ENCODE measurements at regions not wholly inside any gene's neighbourhood (a gene's known extent, or its start where the extent isn't known, plus 50 kb on each side); places are given as distances from the start of the nearest gene placed in this dataset.

DNA sequence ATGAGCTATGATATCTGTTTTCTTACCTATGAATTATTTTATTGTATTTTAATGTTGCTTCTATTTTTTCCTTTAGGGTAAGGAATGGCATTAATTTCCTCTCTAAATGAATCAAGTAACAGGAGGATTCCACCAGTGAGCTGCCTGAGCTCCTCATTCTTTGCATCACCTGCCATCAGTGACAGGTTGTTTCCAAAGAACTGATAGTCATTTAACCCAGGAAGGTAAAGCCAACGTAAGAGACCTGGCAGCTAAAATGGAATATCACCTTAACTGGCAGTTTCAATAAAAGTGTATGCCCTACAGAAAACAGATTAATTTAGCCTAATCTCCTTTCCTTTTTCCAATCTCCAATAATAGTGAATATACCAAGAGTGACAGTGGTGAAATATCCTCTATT lies 812.0 kb downstream of the SLITRK5 start:
- CTCF ChIA-PET: no interaction called here

More for the DNA sequence above, 812.0 kb downstream of the SLITRK5 start:
- Histone ChIP-seq H4K91ac (ENCODE audit: insufficient read depth, low read depth, low read length) (no peak overlapping the region), H3K23ac (ENCODE audit: low read depth, low read length) (no peak overlapping the region), H3K9me1 (ENCODE audit: insufficient read depth, low read length) (no peaks in the 10 kb centered on the region), H4K8ac (ENCODE audit: low read depth in 2 of 2, low read length in 2 of 2) (no peak overlapping the region), H3K9ac (ENCODE audit: low read depth, low read length) (no peak overlapping the region), H3K4me3 (ENCODE audit: insufficient read depth, low read depth, low read length) (no peak overlapping the region), H2BK15ac (ENCODE audit: low read depth, low read length) (no peak overlapping the region), H3K27ac (ENCODE audit: insufficient read depth, low read length) (no peak overlapping the region), H3K4me1 (ENCODE audit: control insufficient read depth, insufficient read depth, low read length) (no peaks in the 10 kb centered on the region), H2BK20ac (ENCODE audit: low read depth, low read length) (no peak overlapping the region), H3K27me3 (ENCODE audit: control insufficient read depth, insufficient read depth, low read length) (no peaks in the 10 kb centered on the region), H3K14ac (replicated peaks; ENCODE audit: low read depth, low read length) (no peak overlapping the region), H3K56ac (ENCODE audit: extremely low read depth, insufficient read depth, low read length) (no peak overlapping the region), H3K9me3 (ENCODE audit: control insufficient read depth, insufficient read depth, low read length) (peaks cover 11% of the 10 kb centered on the region), H3K4me2 (ENCODE audit: low read depth, low read length) (no peak overlapping the region), H3K18ac (ENCODE audit: low read depth, low read length) (no peak overlapping the region), H4K5ac (ENCODE audit: low read depth, low read length) (no peak overlapping the region), H2AK5ac (ENCODE audit: low read depth, low read length) (no peak overlapping the region), H2BK120ac (ENCODE audit: low read depth, low read length) (no peak overlapping the region), H2BK5ac (ENCODE audit: low read depth, low read length, poor library complexity, severe bottlenecking) (no peak overlapping the region), H3K79me1 (ENCODE audit: low read depth in 1 of 2, low read length in 2 of 2) (no peaks in the 10 kb centered on the region), H4K20me1 (ENCODE audit: insufficient read depth, low read length) (no peaks in the 10 kb centered on the region), H3K36me3 (ENCODE audit: control insufficient read depth, insufficient read depth, low read length) (no peaks in the 10 kb centered on the region), H3K4ac (ENCODE audit: low read depth, low read length) (no peak overlapping the region), H2AK9ac (replicated peaks; ENCODE audit: low read depth, low read length, poor library complexity) (no peak overlapping the region), H2AFZ (replicated peaks; ENCODE audit: low read length, poor library complexity) (no peak overlapping the region)
- DNase-seq (no peak), ATAC-seq (ENCODE audit: low read depth) (no peak)
- dilution Hi-C loops (cut with HindIII; ENCODE audit: low sequenced_read_pairs, unreplicated experiment) (no loop called here), in situ Hi-C loops (cut with MboI; ENCODE audit: low sequenced_read_pairs) (no loop called here), intact Hi-C loops (cut with micrococcal nuclease) (no loop called here)
- no TSS peak for BruUV-seq (replicated peaks)
- POLR2A ChIA-PET (ENCODE audit: unreplicated experiment): no interaction called here
- WGBS, 2 experiments (ENCODE audit: extremely low coverage in 2 of 2, insufficient read length in 1 of 2): no CpG with 5 or more reads among the region's 1 CpG
- TF ChIP-seq RCOR1 (IDR thresholded peaks at IDR 0.05; ENCODE audit: insufficient replicate concordance, low read length): no peak
- no peak for TF ChIP-seq CHD1 (IDR thresholded peaks at IDR 0.05; ENCODE audit: low read depth, low read length)
- TF ChIP-seq SMC3 (IDR thresholded peaks at IDR 0.05; ENCODE audit: low read depth, low read length): no peak
- no peak for TF ChIP-seq NFE2L2 (IDR thresholded peaks at IDR 0.05; ENCODE audit: low read depth, low read length)

Measured in IMR-90 (cell line).